Limb (tissue), 2 donors: ENCODE measurements at regions not wholly inside any gene's neighbourhood (a gene's known extent, or its start where the extent isn't known, plus 50 kb on each side); places are given as distances from the start of the nearest gene placed in this dataset.
A peak's percentile ranks its signal among the peaks of the same experiment; 100 is the strongest.
"Not testable (repeated sequence)": the region's sequence is repeated elsewhere in the genome, so short reads cannot be mapped to it uniquely, and the experiment has no call there.

ENCODE experiments used
- DNase-seq, 2 donors: peaks; one replicate each; pipeline ENCODE4 v3.0.0-alpha.2; 2016; ENCODE audit errors: extremely low spot score in 2 of 2

DNA sequence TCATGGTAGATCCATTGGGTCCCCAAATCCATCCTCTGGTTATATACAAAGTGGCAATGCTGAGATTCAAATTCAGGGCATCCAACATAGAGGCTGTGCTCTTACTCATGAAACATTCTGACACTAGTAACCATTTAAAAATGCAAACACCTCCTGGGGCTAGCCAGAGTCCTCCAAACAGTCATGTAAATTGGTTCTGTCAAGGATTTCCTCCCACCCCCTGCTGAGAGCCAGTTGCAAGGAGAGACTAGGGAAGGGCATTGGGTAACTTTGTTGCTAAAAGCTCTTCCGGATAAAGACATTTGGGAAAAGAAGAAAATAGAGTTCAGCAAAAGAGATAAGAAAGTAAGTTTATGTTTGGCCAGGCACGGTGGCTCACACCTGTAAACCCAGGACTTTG is 58.3 kb downstream of the ART5 start:
- not testable (repeated sequence) for DNase-seq

DNA sequence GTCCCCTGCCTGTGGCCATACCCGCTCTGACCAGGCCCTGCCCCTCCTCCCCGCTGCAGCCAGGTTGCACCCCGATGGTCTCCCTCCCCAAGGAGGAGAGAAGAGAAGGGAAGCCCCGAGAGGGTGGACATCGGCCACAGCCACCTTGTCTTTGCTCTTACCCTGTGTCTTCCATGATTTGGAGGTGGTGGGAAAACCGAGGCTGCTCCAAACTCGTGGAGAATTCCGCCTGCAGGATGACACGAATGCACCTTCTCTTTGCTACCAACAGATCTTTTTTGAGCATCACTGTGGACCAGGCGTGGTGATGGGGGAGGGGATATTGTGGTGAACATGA is 60.4 kb downstream of the ART5 start:
- not testable (repeated sequence) for DNase-seq

DNA sequence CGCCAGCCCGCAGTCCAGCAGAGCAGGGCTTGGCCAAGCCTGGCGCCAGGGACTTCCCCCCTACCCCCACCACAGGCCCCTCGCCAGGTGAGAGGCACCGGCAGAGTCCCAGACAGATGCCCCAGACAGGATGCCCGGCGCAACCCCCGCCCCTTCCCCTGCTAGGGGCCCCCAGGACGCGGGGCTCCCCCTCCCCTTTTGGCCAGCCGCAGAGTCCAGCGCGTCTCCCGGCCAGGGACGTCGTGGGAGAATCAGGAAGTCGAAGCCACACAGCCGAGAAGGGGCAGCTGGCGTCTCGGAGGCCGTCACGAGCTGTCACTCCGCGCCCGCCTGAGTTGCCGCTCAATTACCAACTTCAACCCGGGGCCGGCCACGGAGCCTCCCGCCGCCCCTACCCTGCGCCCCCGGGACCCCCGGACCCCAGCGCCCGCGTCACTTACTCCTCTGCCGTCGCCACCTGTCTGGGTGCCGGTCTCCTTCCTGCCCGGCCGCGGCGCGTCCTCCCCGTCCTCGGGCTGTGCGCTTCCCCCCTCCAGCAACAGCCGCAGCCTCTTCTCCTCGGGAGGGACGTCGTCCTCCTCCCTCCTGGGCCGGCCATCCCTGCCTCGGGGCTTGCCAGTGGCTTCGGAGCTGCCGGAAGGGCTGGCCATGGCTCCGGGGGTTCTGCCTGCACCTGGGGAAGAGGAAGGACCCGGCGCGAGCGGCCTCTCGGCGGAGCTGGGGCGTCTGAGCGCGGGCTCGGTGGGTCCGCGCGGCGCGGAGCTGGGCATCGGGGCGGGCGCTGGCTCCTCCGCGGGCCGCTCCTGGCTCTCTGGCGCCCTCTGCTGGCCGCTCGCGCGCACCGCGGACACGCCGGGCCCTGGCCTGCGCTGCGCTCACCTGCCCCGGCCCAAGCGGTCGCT is 61.1 kb downstream of the ART5 start:
- peak in 1 of 2 donors; percentile 67 for DNase-seq

- not testable (repeated sequence) for DNase-seq
Measured at GRCh38 chr11:3579600-3580459, 62.0 kb downstream of the ART5 start.

- DNase-seq, result not testable (repeated sequence)
Measured at GRCh38 chr11:3576066-3576604, 65.7 kb downstream of the ART5 start.

DNA sequence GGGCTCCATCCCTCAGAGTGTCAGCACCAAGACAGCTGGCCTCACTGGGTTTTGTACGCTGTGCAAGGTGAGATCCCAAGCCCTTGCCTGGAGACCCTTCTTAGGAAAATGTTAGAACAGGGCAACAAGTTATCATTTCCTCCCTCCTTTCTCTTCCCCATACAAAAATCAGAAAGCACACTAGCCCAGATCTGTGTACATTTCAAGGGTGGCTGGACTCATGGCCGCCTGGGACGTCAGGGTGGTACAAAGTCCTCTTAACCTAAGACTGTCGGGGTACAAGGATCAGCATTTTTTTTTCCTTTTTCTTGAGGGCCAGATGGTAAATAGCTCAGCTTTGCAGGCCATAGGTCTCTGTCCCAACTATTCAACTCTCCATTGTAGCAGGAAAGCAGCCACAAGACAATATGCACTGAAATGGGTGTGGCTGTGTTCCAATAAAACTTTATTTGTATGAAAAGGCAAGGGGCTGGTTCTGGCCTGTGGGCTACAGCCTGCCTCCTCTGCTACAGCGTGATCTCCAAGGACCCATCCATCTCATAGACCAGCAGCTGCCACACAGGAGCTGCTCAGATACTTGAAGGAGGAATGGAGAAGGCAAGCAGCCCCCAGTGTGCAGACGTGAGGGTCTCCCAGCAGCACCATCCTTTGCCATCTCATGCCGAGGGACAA is 68.7 kb downstream of the ART5 start:
- DNase-seq, result not testable (repeated sequence)

- not testable (repeated sequence) for DNase-seq
Measured at GRCh38 chr11:3571752-3572151, 70.0 kb downstream of the ART5 start.

DNA sequence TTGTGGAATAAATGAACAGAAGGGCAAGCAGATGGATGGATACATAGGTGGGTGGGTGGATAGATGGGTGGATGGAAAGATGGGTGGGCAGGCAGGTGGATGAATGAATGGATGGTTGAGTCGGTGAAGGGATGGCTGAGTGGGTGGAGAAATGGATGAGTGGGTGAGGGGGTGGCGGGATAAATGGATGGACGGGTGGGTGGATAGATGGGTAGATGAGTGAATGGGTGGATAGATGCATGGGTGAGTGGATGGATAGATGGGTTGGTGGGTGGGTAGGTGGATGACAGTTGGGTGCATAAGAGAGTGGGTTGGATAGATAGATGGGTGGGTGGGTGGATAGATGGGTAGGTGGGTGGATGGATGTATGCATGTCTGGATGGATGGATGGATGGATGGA is 76.0 kb downstream of the ART5 start:
- DNase-seq, result not testable (repeated sequence)

DNA sequence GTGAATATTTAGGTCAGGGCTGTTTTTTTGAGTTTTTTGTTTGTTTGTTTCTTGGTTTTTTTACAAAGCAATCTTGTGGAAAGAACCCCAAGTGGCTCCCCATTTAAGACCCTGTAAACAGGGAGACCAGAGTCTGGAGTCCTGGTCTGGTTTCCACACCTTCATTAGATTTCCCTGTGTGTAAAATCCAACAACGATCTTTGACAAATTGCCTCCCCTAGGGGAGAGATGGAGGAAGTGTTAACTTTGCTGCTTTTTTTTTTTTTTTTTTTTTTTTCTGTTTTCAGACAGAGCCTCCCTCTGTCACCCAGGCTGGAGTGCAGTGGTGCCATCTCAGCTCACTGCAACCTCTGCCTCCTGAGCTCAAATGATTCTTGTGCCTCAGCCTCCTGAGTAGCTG is 77.4 kb downstream of the ART5 start:
- DNase-seq, result not testable (repeated sequence)

GRCh38 chr11:3554621-3555020 is 87.2 kb downstream of the ART5 start:
- not testable (repeated sequence) for DNase-seq

- not testable (repeated sequence) for DNase-seq
Measured at GRCh38 chr11:3544990-3545389, 96.8 kb downstream of the ART5 start.

GRCh38 chr11:3538220-3538619 is 103.6 kb downstream of the ART5 start:
- not testable (repeated sequence) for DNase-seq

DNA sequence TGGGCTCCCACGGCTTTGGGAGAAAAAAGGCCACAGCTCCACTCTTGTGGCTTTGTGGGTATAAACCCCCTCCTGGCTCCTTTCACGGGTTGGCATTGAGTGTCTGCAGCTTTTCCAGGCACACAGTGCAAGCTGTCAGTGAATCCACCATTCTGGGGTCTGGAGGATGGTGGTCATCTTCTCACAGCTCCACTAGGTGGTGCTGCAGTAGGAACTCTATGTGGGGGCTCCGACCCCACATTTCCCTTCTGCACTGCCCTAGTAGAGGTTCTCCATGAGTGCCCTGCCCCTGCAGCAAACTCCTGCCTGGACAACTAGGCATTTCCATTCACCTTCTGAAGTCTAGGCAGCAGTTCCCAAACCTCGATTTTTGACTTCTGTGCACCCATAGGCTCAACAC is 104.5 kb downstream of the ART5 start:
- not testable (repeated sequence) for DNase-seq

DNA sequence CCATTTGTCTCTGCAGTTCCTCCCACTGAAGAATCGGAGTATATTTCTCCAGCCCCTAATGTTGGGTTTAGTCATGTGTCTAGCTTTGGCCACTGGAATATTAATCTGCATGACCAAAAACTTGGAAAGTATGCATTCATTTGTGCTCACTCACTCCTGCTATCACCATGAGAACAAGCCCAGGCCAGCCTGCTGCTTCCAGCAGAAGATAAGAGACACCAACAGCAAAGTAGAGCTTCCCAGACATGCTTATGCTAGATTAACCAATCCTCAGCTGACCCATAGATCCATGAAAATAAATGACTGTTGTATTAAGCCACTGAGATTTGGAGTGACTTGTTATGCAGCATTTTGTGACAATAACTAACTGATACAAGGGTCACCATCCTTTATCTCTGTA is 108.8 kb downstream of the ART5 start:
- DNase-seq, result not testable (repeated sequence)

DNA sequence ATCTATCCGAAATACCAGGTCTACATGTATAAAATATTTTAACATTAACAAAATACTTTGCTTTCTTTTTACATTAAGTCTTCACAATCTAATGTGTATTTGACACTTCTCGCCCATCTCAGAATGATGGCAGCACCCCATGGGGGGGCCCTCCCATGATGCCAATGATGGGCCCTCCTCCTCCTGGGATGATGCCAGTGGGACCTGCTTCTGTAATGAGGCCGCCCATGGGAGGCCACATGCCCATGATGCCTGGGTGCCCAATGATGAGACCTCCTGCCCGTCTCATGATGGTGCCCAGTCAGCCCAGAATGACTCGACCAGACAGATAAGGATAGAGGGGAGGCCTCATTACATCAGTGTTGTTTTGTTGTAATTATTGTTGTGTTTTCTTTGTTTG is 110.5 kb downstream of the ART5 start:
- not testable (repeated sequence) for DNase-seq

GRCh38 chr11:3523567-3523966 is 118.2 kb downstream of the ART5 start:
- not testable (repeated sequence) for DNase-seq

GRCh38 chr11:3520905-3521304 is 120.9 kb downstream of the ART5 start:
- DNase-seq, result not testable (repeated sequence)

DNA sequence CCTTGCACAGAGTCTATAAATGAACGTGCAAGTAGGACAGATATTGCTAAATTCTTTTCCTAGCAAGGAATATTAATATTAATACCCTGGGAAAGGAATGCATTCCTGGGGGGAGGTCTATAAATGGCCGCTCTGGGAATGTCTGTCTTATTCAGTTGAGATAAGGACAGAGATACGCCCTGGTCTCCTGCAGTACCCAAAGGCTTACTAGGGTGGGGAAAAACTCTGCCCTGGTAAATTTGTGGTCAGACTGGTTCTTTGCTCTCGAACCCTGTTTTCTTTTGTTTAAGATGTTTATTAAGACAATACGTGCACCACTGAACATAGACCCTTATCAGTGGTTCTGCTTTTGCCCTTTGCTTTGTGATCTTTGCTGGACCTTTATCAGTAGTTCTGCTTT is 122.0 kb downstream of the ART5 start:
- not testable (repeated sequence) for DNase-seq

- DNase-seq, result not testable (repeated sequence)
Measured at GRCh38 chr11:3516934-3517567, 124.7 kb downstream of the ART5 start.

GRCh38 chr11:3516345-3516933 is 125.4 kb downstream of the ART5 start:
- DNase-seq, result not testable (repeated sequence)
